Left ventricle myocardium superior (tissue), 1 donor: ENCODE measurements at regions not wholly inside any gene's neighbourhood (a gene's known extent, or its start where the extent isn't known, plus 50 kb on each side); places are given as distances from the start of the nearest gene placed in this dataset.

Experiments
- ATAC-seq: fragments of 200-7000 bp; cut with Tn5 transposase; one replicate; pipeline ENCODE4 v1.9.1; 2020; ENCODE audit warnings: mild to moderate bottlenecking, moderate library complexity
- DNase-seq: peaks from one replicate; pipeline ENCODE4 v3.0.0-alpha.2; 2020
- intact Hi-C: fragments of 100-400 bp; cut with micrococcal nuclease; formaldehyde crosslinking; loops from one replicate; pipeline ENCODE4 v1.11.0; 2022
- donor health status: DM: no; HTN: yes; CAD: no; lungs with severe emphysema.

DNA sequence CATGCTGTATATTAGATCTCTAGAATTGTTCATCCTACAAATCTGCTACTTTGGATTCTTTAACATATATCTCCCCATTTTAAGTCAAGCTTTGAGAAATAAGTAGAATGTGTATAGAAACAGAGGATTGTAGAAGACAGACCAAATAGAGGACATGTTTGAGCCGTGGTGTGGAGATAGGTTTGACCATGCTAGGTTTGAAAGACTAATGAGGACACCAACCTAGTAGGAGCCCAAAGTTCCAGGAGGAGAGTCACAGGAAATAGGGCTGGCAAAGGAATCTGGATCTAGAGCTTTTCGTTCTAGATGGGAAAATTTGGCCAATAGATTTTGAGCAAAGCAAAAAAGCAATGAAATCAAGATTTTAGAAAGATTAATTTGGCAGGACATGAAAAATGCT is 60.5 kb upstream of the TBX20 start:
- ATAC-seq (peak; percentile 40), DNase-seq (no peak)
- intact Hi-C loops = no loop called here

DNA sequence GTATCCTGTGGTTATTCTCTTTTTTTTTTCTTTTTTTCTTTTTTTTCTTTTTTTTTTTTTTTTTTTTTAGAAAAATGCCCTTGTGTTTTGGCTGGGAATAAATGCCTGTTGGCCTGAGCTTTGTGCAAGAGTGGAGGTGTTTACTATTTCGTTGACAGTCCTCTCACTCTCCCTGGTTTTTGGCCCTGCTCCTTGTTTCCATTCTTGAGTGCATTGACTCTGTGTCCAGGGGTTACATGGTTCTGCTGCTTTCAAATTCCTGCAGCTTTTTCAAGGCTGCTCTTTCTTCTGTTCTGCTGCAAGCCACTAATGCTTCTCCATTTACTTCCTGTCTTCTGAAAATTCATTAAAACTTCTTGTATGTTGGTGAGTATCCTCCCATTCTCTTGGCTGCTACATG is 59.7 kb upstream of the TBX20 start:
- DNase-seq (no peak), ATAC-seq (peak; percentile 97)
- intact Hi-C loops = no loop called here
